VCaP (cell line): ENCODE measurements at regions not wholly inside any gene's neighbourhood (a gene's known extent, or its start where the extent isn't known, plus 50 kb on each side); places are given as distances from the start of the nearest gene placed in this dataset.
A peak's percentile ranks its signal among the peaks of the same experiment; 100 is the strongest.

Experiments
- H3K27ac ChIP-seq: fragments of 450-650 bp; 2 replicates; pipeline ENCODE4 v1.5.1; 2017
- CTCF ChIP-seq: fragments of 450-650 bp; conservative IDR thresholded peaks from 2 replicates; pipeline ENCODE4 v1.5.1; 2017; ENCODE audit warnings: mild to moderate bottlenecking, moderate library complexity

- no peak for TF ChIP-seq CTCF
- H3K27ac ChIP-seq, result peak overlapping the region; percentile 73; the same call in 1 of the 2 replicates
Measured at GRCh38 chr17:54745862-54746261, 154.8 kb upstream of the TOM1L1 start.

- TF ChIP-seq CTCF, result peak; percentile 26; the same call in 1 of the 2 replicates
Measured at GRCh38 chr17:54749157-54749556, 151.5 kb upstream of the TOM1L1 start.

GRCh38 chr17:54754560-54754959 is 146.1 kb upstream of the TOM1L1 start:
- TF ChIP-seq CTCF, result peak; percentile 29
- H3K27ac ChIP-seq, result no peak overlapping the region

More at GRCh38 chr17:54749157-54749556, 151.5 kb upstream of the TOM1L1 start:
- H3K27ac ChIP-seq, result no peak overlapping the region

DNA sequence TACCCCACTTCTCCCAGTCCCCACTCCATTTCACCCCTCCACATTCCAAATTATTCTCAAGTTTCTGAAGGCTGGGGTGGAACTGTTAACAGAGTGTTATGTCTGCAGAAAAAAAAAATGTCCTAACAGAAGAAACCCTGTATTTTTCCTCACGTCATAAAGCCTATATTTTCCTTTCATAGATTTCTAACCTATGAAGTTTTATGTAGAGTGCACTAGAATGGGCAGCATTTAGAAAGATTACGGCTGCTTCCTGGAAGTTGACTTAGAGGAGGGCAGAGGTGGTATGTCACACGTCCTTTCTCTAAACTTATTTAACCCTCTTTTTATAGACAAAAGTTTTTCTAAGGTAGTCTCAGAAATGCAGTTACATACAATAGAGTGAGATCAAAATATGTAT is 139.8 kb upstream of the TOM1L1 start:
- H3K27ac ChIP-seq, result no peak overlapping the region
- TF ChIP-seq CTCF, result no peak

GRCh38 chr17:54770836-54771235 is 129.8 kb upstream of the TOM1L1 start:
- no peak for TF ChIP-seq CTCF
- H3K27ac ChIP-seq, result no peak overlapping the region

GRCh38 chr17:54771409-54771915 is 129.2 kb upstream of the TOM1L1 start:
- H3K27ac ChIP-seq, result no peak overlapping the region
- no peak for TF ChIP-seq CTCF

DNA sequence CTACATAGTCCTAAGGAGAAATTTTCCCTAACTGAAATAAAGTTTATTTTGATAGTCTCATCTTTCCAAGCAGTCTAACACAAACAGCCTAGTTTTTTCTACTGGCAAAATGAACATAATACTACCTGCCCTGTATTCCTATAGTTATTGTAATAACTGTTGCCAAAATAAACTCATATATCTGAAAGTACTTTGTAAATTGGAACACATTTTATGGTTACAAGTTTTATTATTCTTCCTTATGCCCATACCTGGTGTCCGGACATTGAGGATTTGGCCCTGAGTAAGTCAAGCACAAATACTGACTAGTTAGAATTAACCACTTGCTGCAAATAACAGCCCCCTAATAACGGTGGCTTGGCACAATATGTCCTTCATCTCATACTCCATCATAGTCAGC is 120.4 kb upstream of the TOM1L1 start:
- H3K27ac ChIP-seq, result peak overlapping the region; percentile 48
- no peak for TF ChIP-seq CTCF
